ENCODE measurements at regions not wholly inside any gene's neighbourhood (a gene's known extent, or its start where the extent isn't known, plus 50 kb on each side); places are given as distances from the start of the nearest gene placed in this dataset.

DNA sequence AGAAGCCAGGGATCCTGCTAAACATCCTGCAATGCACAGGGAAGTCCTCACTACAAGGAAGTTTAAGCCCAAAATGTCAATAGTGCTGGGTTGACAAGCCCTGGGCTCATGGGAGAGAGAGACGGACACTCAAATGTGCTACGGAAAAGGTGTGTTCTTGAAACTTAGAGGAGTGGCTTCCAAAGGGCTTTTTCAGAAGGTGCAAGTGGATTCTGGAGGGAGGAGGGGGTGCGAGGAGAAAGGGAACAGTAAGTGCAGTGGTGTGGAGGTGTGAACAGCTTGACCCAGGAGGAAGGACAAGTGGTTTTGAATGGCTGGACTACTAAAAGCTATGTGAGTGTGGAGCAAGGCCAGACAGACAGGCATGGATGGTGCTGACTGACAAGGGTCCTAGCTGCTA, 50.4 kb upstream of the CECR2 start:
- ATAC-seq (no peak), DNase-seq (no peak)
- intact Hi-C loops (cut with DNase I, micrococcal nuclease) = no loop called here
- Histone ChIP-seq H3K4me1 (ENCODE audit: low read depth) (no peaks in the 10 kb centered on the region), H3K36me3 (ENCODE audit: low read depth) (no peaks in the 10 kb centered on the region), H3K9me3 (no peaks in the 10 kb centered on the region), H3K4me3 (no peak overlapping the region)
- TF ChIP-seq, protein P1, sequence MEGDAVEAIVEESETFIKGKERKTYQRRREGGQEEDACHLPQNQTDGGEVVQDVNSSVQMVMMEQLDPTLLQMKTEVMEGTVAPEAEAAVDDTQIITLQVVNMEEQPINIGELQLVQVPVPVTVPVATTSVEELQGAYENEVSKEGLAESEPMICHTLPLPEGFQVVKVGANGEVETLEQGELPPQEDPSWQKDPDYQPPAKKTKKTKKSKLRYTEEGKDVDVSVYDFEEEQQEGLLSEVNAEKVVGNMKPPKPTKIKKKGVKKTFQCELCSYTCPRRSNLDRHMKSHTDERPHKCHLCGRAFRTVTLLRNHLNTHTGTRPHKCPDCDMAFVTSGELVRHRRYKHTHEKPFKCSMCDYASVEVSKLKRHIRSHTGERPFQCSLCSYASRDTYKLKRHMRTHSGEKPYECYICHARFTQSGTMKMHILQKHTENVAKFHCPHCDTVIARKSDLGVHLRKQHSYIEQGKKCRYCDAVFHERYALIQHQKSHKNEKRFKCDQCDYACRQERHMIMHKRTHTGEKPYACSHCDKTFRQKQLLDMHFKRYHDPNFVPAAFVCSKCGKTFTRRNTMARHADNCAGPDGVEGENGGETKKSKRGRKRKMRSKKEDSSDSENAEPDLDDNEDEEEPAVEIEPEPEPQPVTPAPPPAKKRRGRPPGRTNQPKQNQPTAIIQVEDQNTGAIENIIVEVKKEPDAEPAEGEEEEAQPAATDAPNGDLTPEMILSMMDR (IDR thresholded peaks at IDR 0.05) = no peak

DNA sequence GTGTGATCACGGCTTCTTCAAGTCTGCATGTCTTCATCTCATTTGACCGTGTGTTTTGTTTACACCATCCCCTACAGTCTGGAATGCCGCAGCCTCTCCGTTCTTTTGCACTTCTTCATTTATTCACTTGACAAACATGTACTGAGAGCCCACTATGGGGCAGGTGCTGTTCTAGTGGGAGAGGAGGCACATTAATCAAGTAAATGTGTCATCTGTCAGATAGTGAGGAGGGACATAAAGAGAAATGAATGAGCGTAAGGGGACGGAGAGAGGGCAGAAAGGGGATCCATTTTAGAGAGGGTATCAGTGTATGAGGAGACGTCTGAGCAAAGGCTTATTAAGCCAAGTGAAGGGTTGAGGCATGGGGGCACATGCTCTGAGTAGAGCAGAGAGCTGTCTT, 54.0 kb upstream of the CECR2 start:
- DNase-seq (no peak), ATAC-seq (no peak)
- no peaks in the 10 kb centered on the region for H3K36me3 ChIP-seq (ENCODE audit: low read depth)
- H3K4me3 ChIP-seq = no peak overlapping the region
- H3K9me3 ChIP-seq = no peaks in the 10 kb centered on the region
- intact Hi-C loops (cut with DNase I, micrococcal nuclease) = no loop called here
- H3K4me1 ChIP-seq (ENCODE audit: low read depth) = no peaks in the 10 kb centered on the region
- TF ChIP-seq, protein P1 (IDR thresholded peaks at IDR 0.05) = no peak

DNA sequence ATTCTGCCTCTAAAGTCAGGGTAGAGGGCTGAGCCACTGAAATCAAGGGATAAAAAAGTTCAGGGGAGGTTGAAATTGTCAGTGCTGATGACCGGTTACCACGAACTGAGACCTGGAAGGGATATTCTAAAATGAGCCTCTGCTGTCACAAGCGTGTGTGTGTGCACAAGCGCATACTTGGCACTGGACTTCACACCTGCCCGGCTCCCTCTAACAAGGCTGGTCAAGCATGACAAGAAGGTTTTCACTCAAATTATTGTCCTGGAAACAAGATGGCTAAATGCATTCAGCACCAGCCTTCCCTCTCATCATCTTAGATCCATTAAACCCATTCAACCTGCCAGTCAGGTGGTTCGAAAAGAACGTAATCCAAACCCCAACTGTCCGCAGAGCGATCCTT, 54.8 kb upstream of the CECR2 start:
- TF ChIP-seq, protein P1 (IDR thresholded peaks at IDR 0.05) = no peak
- Histone ChIP-seq H3K4me3 (no peak overlapping the region), H3K36me3 (ENCODE audit: low read depth) (no peaks in the 10 kb centered on the region), H3K4me1 (ENCODE audit: low read depth) (no peaks in the 10 kb centered on the region), H3K9me3 (no peaks in the 10 kb centered on the region)
- intact Hi-C loops (cut with DNase I, micrococcal nuclease) = no loop called here
- DNase-seq (no peak), ATAC-seq (no peak)

DNA sequence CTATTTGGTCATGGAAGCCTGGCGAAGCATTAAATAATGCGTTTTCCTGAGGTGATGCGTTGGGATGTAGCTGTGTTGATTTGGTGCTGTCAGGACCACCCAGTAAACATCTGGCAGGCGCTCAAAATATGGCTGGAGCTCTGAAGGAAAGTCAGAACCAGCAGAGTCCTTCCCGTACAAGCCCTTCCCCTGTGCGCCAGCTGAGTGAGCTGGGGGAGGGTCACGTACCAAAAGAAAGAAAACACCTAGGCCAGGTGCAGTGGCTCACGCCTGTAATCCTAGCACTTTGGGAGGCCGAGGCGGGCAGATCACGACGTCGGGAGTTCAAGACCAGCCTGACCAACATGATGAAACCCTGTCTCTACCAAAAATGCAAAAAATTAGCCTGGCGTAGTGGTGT, 55.6 kb upstream of the CECR2 start:
- intact Hi-C loops (cut with DNase I, micrococcal nuclease) = no loop called here
- Histone ChIP-seq H3K4me1 (ENCODE audit: low read depth) (no peaks in the 10 kb centered on the region), H3K4me3 (no peak overlapping the region), H3K36me3 (ENCODE audit: low read depth) (no peaks in the 10 kb centered on the region), H3K9me3 (no peaks in the 10 kb centered on the region)
- TF ChIP-seq, protein P1 (IDR thresholded peaks at IDR 0.05) = no peak
- ATAC-seq = no peak
- DNase-seq = no peak

DNA sequence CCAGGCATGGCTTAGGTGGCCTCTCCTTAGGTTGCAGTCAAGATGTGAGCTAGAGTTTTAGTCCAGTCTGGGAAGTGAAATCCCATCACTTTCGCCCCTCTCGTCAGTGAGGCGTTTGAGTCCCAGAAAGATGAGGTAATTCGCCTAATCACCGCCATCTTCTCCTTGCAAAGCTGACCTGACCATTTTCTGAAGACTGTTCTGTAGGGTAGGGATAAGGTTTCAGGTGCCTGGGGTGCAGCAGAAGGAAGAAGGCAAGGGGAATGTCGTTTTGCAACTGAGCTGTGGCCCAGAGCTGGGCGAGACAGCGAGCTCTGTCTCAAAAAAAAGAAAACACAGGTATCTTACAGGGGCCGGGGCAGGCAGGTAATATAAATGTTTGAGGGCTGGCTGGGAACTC, 61.7 kb upstream of the CECR2 start:
- no peaks in the 10 kb centered on the region for H3K9me3 ChIP-seq
- DNase-seq (no peak), ATAC-seq (no peak)
- TF ChIP-seq, protein P1 (IDR thresholded peaks at IDR 0.05) = no peak
- no peak overlapping the region for H3K4me3 ChIP-seq
- intact Hi-C loops (cut with DNase I, micrococcal nuclease) = no loop called here
- no peaks in the 10 kb centered on the region for H3K4me1 ChIP-seq (ENCODE audit: low read depth)
- H3K36me3 ChIP-seq (ENCODE audit: low read depth) = no peaks in the 10 kb centered on the region

DNA sequence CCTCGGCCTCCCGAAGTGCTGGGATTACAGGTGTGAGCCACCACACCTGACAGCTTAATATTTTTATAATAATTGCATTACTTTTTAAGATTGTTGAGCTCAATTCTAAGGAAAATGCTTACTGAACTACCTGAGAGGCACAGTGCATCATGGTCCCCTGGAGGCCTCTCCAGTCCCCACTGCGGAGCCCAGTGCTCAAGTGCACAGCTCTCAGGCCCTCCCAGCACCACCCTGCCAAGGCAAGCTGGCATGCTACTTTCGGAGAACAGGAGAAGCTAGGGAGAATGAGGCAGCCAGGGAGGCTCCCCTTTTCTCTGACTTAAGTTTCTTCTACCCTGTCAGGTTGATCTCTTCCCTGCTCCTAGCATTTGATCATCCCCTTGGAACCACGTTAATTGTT, 64.2 kb upstream of the CECR2 start:
- intact Hi-C loops (cut with DNase I, micrococcal nuclease) = no loop called here
- Histone ChIP-seq H3K36me3 (ENCODE audit: low read depth) (no peaks in the 10 kb centered on the region), H3K4me1 (ENCODE audit: low read depth) (no peaks in the 10 kb centered on the region), H3K4me3 (no peak overlapping the region), H3K9me3 (no peaks in the 10 kb centered on the region)
- TF ChIP-seq, protein P1 (IDR thresholded peaks at IDR 0.05) = no peak
- ATAC-seq = no peak
- no peak for DNase-seq
